GM18502 (cell line): ENCODE measurements at regions not wholly inside any gene's neighbourhood (a gene's known extent, or its start where the extent isn't known, plus 50 kb on each side); places are given as distances from the start of the nearest gene placed in this dataset.
A peak's percentile ranks its signal among the peaks of the same experiment; 100 is the strongest.

Experiments
- ATAC-seq: cut with Tn5 transposase; IDR thresholded peaks from one replicate; pipeline ENCODE4 v1.9.1; 2021; ENCODE audit warnings: mild to moderate bottlenecking; ENCODE audit not compliant: unreplicated experiment, poor library complexity

DNA sequence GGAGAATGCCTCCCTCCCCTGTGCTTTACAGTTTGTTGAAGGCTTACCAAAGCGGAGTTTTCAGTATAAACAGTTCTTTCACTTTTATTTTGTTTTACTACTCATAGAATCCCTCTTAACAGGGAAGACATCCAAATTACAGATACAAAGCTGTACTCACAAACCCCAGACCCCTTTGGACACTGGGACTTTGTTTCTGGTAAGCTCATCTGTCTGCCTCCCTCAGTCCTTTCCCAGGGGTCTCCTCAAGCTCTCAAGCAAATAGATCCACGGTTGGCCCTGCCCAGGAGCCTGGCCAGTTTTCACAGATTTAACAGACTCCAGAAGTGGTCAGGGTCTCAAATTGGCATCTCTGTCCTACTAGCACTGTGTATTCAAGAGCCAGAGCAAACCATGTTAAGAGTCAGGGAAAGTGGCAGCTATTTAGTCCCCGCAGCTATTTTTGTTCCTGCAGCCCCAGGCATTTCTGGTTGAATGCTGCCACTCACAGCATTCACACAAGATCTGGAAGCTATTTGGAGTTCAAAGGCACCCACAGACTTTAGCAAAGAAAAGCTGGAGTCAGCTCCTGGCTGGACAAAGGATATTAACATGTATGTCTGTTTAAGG, 54.2 kb downstream of the TMEM100 start:
- no peak for ATAC-seq

DNA sequence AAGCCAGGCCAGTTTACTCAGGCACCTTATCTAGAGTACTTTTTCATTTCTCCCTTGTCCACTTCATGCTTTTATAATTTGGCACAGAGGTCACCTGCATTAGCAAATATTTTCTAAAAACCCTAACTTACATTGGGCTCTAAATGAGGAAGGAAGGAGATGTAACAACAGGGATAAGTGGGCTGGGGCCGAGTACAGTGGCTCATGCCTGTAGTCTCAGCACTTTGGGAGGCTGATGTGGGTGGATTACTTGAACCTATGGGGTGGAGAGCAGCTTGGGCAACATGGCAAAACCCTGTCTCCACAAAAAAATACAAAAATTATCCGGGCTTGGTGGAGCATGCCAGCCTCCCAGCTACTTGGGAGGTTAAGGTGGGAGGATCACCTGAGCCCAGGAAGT, 55.9 kb downstream of the TMEM100 start:
- no peak for ATAC-seq

DNA sequence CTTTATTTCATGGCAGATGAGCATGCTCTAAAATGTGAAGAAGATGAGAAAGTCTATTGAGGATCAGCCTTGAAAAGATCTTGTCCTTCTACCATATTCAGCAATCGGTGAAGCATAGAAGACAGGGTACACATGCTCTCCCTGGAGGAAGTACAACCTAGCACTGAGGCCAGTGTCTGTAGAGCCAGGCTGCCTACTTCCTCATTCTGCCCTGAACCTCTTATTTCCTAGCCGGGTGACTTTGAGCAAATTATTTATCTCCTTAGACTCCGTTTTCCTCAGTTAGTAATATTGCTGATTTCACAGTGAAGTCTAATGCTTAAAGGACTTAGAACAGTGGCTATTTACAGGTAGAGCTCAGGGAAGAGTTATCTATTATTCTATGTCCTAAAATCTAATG, 58.4 kb downstream of the TMEM100 start:
- peak; percentile 95 for ATAC-seq

DNA sequence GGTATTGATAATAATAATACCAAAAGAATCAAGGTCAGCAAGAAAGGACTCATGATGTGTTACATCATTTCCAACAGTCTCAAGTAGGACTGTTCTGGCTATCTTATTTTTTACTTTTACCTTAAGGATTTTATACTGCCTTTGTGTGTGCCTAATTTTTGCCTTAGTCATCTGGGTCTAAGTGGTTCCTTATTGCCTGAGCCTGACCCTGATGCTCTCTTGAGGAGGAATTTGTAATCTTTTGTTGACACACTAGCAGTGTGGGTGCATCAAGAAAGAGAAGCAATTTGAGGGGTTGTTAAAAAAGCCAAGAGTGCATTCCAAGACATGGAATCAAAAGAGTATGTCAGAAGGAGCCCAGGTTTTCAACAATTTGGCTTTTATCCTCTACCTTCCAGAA, 59.3 kb downstream of the TMEM100 start:
- no peak for ATAC-seq

DNA sequence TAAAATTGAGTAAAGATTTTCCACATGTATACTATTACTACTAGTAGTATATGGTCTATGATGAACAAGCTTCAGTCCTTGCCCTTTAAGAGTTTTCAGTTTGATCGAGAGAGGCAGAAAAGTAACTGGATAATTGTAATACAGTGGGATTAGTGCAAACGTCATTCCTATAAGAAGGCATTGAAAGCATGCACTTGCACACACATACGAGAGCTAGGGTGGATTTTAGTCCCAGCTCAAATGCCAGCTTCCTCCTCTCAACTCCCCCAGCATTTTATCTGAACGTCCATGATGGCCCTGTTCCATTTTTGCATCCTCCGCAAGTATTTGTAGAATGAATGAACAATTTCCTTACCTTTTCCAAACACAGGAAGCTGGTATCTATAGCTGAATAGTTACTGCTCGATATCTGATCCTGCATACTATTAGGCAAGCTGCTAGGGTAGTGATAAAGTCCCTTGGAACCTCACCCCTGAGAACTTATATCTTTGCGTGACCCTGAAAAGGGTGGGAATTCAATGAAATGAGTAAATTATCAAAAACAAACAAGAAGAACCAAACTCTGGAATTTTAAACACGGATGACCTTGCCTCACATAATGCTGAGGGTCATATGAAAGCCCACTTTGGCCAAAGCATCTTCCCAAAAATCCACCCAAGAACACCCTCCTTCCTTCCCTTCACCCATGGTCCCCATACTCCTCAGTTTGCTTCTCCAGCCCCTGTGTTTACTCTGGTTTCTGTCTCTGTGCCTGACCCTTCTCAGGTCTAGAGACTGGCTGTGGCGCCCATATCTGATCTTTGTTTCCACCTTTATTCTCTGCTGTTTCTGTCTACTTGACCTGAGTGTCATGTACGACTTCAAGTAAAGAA, 60.5 kb downstream of the TMEM100 start:
- no peak for ATAC-seq

DNA sequence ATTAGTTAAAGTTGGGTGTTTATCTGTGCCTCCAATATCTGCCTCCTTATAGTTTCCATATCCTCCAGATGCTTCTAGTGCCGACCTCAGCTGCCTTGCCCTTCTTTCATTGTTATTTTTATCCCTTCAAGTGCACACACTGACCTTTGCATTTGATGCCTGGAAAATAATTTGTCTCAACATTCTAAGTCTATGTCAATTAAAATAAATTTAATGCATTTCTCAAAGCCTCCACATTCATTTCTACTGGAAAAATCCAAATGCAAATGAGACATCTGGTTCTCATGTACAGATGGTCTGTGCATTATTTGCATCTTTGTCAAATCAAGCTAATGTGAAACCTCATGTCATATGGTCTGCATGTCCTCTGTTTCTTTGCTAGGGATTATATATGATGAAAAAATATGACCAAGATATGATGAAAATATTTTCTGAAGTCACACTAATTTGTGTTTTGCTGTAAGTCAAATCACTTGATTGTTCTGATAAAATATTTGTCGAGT, 61.4 kb downstream of the TMEM100 start:
- no peak for ATAC-seq

DNA sequence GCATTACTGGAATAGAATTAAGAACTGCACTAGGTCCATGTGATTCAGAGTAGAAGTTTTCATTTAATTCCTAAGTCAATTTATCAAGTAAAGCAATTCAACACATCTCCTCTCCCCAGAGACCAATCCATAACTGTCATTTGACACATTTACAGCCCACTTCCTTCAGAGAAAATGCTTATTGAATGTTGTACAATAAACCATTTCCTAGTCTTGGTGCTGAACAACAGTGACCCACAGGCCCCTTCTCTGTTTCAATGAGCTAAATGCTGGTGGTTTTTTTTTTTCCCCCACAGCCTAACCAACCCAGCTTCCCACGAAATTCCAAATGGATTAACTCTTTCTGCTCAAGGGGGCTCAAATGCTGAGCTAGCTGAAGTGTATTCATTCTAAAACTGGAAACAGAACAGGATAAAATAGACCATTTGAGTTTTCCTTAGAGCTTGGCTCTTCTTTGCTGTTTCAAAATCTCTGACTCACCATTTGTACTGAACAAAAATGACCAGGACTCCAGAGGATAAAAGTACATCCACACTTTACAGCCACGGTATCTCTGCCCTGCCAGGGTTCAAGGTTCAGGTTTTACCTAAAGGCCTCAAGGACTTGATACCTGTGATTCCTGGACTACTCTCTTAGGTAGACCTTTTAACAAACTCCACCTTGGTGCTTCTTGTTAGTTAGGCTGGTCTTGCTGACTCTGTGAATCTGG, 62.3 kb downstream of the TMEM100 start:
- no peak for ATAC-seq

DNA sequence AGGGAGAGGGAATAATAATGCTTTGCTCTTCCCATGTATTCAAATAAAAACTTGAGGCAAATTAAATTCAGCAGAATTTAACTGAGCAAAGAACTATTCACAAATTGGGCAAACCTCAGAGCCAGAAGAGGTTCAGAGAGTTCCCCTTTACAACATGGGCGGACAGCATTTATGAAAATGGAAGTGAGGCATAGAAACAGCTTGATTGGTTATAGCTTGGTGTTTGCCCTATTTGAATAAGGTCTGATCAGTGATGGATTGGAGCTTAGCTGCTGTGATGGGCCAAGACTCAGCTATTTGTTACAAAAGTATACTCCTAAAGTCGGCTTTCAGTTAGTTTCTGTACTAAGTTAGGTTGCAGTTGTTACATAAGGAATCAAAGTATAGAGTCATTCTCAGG, 63.0 kb downstream of the TMEM100 start:
- no peak for ATAC-seq

DNA sequence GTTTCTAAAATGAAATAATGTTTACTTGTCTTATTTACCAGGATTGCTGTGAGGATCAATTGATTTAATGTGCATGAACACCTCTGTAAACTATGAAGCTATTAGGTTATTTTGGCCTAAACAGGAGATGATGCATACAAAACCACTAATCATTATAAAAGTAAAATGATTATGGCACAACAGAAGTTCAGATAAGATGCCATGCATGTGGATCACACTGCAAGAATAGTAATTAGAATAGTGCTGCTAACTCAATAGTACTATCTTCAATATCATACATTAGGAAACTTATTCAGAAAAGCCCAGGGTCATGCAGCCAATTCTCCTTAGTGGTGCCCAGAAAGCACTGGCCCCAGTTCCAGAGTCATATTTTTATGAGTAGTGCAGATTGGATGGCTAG, 66.9 kb downstream of the TMEM100 start:
- no peak for ATAC-seq

DNA sequence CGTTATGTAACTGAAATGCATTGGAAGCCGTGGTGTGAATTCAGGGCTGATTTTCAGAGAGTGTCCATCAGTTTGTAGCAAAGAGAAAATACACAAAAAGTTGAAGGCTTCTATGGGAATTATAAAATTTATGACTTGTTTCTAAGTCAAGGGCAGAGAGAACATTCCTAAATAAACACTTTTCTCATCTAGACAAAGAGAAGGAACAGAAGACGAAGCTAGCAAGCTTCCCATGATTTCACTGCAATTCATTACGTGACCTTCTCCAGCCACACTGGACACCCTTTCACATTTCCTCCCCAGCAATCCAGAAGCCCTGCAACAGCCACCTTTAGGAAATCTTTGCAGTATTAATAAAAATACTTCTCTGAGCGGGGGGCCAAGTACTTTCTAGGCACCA, 67.8 kb downstream of the TMEM100 start:
- no peak for ATAC-seq

DNA sequence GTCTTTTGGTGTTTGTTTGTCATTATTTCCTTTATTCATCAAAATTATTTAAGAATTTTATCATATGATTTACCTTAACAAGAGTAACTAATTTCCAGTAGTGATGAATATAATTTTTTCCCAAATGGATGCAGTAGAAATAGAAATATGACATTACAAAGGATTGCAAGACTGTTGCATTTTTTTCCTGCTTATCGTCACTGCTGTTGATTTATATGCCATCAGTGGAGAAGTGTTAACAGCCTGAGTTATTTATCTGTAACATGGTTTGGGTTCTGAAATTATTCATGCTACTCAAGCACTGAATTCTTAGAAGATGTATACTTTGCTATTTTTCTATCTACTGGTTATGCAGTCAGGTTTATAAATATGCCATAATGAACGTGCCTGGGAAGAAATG, 68.6 kb downstream of the TMEM100 start:
- ATAC-seq, result no peak

DNA sequence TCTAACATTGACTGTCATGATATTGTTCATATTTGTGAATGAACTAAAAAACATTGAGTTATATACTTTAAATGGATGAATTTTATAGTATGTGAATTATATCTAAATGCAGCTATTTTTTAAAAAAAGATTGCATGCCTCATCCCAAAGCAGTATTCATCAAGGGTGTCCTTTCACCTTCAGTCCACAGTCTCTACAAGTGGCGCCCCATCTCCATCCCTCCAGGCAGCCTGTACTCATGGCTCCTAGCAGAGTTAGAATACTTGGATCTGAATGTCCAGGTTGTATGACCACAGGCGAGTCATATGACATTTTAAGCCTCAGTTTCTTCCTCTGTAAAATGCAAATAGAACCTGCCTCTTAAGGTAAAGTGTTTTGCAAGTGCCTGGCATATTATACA, 69.8 kb downstream of the TMEM100 start:
- no peak for ATAC-seq

DNA sequence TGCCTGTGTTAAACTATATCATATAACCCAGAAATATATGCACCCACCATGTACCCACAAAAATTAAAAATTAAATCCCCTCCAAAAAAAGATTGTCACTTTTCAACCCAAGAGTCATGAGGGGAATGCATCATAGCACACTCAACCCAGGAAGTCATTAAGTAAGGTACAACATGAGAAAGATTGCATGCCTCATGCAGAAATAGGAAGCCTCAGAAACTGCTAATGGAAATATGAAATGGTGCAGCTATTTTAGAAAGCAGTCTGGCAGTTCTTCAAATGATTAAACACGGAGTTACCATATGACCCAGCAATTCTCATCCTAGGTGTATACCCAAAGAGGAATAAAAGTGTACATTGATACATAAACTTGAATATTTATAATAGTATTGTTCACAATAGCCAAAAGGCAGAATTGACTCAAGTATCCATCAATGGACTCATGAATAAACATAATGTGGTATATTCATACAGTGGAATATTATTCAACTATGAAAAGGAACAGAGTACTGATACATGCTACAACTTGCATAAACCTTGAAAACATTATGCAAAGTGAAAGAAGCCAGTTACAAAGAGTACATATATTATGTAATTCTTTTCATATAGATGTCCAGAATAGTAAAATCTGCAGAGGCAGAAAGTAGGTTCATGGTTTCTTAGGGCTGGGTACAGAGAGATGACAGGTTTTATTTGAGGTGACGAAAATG, 70.4 kb downstream of the TMEM100 start:
- ATAC-seq, result peak; percentile 61

DNA sequence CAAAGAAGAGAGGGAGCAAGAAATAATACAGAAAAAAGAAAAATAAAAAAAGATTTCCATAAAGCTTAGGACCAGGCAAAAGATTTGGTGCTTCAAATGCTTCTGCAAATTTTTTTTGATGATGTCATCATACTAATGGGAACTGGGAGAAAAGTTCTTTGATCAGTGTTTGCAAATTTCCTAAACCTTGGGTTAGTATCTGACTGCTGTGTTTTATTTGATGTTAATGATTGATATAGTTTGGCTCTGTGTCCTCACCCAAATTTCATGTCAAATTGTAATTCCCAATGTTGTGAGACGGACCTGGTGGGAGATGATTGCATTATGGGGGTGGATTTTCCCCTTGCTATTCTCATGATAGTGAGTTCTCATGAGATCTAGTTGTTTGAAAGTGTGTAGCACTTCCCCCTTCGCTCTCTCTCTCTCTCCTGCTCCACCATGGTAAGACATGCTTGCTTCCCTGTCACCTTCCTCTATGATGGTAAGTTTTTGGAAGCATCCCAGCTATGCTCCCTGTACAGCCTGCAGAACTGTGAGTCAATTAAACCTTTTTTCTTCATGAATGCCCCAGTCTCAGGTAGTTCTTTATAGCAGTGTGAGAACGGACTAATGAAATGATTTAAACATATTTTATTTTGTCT, 72.6 kb downstream of the TMEM100 start:
- no peak for ATAC-seq

DNA sequence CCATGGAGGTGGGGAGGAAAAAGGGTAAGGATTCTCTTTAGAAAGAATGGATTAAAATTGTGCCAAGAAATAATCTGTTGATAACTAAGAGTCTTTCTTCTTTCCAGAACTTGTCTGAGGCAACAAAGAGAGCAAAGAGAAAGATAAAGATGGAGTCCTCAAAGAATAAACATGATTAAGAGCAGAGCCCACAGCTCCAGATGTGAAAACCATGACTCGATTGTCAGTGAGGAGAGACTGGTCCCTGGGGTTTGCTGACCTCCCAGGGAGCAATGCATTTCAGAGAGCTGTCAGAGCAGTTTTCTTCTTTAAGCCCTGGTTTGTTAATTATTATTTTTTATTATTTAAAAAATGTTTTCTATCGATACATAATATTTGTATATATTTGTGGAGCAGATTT, 74.6 kb downstream of the TMEM100 start:
- ATAC-seq, result no peak

DNA sequence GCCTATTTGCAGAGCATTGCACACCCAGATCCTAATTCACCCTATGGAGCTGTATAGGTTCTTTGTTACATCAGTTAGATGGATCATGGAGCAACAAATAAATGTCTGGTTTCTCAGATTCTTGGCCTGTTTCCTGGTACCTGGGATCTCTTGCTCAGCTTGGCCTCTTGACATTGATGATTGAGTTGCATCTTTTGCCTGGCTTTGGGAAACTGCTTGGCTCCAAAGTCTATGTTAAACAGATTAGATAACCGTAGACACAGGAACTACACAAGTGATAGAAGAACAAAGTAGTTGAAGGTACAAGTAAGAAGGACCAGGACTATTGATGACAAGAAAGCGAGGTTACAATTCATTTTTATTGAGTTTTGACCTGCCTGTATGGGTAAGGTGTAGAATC, 77.3 kb downstream of the TMEM100 start:
- ATAC-seq, result no peak

DNA sequence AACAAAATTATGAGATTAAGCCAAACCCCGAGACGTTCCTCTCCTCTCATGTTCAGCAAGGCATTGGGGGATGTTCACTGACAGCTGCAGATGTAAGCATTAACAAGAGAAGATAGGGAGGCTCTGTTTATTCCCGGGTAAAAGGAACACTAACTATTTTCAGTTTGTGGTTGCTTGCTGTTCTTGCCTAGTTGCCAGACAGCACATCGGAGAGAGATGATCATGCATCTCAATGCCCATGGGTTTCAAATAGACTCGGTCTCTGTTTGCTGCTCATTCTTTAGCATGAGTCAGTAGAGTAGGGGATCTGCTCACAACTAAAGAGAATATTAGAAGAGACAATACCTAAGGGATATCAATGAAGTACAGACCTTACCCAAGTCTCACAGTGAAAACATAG, 78.3 kb downstream of the TMEM100 start:
- ATAC-seq, result no peak

DNA sequence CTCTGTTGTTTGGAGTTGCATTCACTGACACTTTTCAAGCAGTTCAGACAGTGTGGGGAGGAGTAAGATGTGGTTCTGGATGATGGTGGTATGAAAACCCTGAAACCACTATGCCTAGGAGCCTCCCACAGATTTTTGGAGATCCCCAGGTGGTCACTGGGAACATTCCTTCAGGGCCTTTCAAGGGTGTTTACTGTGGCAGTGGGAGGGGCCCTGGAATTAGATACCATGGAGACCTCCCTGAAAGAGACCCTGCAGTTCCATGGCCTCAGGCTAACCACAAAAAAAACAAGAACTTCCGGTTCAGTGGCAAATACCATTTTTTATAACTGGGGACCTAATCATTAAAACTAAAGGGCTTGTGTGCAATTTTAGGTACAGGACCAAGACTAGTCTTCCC, 79.9 kb downstream of the TMEM100 start:
- no peak for ATAC-seq

DNA sequence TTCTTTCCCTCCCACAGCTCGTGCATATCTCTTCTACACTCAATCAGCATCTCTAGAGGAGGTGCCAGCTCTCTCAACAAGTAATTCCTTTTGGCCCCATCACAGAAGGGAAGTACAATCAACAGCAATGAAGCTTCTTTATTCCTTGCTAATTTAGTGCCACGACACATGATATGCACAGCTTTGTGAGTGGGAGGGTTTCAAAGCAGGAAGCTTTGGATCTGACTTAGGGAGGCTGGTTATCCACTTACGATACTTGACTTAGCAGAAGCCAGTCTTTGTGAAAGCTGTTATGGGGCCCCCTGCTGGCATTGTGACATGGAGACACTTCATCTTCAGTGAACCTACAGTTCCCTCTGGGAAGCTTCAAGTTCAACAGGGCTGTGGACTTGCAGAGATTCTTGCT, 81.0 kb downstream of the TMEM100 start:
- peak; percentile 76 for ATAC-seq

DNA sequence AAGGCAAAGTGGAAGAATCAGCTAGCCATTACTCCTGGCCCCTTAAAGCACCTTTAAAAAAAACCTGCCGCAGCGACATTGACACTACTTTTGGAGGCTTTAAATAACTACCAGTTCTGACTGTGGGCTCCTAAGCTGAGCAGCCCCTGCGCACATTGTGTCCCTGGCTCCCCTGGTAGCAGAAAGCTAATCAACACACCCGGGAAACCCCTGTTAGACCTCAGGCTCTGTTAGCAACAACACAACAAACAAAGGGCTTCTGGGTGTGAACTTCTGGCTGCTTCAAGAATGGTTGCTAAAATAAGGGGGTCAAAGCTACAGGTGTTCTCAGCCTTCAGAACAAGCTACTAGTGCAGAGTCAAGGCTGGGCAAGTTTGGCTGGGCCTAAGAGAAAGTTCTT, 83.6 kb downstream of the TMEM100 start:
- no peak for ATAC-seq
